Erythroblast (primary cell): ENCODE measurements at regions not wholly inside any gene's neighbourhood (a gene's known extent, or its start where the extent isn't known, plus 50 kb on each side); places are given as distances from the start of the nearest gene placed in this dataset.

ENCODE experiments used
- DNase-seq, 2 experiments: peaks; one replicate each; lab custom pipeline; 2025; lab: John Stamatoyannopoulos, UW
- GATA1 ChIP-seq: IDR thresholded peaks from 2 replicates; pipeline ENCODE4 v1.6.1; 2011; ENCODE audit warnings: low read depth, mild to moderate bottlenecking, control low read depth, low read length, moderate library complexity
- POLR2A ChIP-seq: IDR thresholded peaks from 2 replicates; pipeline ENCODE4 v1.6.1; 2011; ENCODE audit warnings: mild to moderate bottlenecking, low read length

- TF ChIP-seq GATA1 = no peak
- DNase-seq = no peak
Observed at GRCh38 chr21:41597227-41597626, 89.3 kb upstream of the TMPRSS2 start.

DNA sequence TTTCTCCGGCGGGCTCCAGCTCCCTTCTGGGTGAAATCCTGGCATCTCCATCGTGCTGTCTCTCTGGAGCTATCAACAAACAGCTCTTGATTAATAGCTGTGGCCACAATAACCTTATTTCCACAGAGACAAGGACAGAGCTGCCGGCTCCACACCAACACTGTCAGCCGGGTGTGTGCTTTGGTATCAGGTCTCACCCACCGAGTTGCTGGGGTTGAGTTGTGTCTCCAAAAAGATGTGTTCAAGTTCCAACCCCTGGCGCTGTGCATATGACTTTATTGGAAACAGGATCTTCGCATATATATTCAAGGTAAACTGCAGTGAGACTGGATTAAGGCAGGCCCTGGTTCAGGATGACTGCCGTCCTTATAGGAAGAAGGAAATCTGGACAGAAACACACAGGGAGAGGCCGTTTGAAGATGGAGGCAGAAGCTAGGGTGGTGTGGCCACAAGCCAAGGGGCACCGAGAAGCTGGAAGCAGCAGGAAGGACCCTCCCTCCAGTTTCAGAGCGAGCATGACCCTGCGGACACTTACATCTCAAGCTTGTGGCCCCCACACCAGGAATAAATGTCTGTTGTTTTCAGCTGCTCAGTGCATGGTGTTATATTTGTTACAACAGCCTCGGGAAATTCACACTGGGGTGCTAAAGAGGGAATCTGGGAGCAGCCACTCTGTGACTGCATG lies 88.4 kb upstream of the TMPRSS2 start:
- no peak for DNase-seq
- TF ChIP-seq GATA1 = no peak
- no peak for TF ChIP-seq POLR2A

- TF ChIP-seq GATA1 (no peak), POLR2A (no peak)
Observed at GRCh38 chr21:41594268-41594667, 86.3 kb upstream of the TMPRSS2 start.

DNA sequence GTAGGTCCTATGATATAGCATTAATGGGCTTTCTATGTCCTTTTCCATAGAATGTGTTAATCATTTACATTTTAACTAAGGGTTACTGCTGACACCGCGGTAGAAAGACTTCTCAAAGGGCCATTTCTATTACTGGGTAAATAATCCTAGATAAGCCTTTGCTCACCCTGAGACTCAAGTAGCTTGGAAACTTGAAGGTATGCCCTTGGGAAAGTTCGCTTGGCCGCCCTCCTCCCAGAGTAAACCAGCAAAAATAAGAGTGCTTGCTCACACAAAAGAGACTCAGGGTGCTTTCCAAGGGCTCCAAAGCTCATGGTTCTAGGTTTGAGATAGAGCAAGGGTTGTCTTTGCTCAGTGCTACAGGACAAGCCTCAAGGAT lies 85.8 kb upstream of the TMPRSS2 start:
- no peak for DNase-seq
- TF ChIP-seq POLR2A (no peak), GATA1 (no peak)

More at GRCh38 chr21:41594268-41594667, 86.3 kb upstream of the TMPRSS2 start:
- DNase-seq = no peak

GRCh38 chr21:41593051-41593759 lies 85.2 kb upstream of the TMPRSS2 start:
- DNase-seq = no peak
- TF ChIP-seq POLR2A = no peak
- no peak for TF ChIP-seq GATA1

GRCh38 chr21:41589620-41590175 lies 81.7 kb upstream of the TMPRSS2 start:
- DNase-seq = no peak
- TF ChIP-seq GATA1 (no peak), POLR2A (no peak)

DNA sequence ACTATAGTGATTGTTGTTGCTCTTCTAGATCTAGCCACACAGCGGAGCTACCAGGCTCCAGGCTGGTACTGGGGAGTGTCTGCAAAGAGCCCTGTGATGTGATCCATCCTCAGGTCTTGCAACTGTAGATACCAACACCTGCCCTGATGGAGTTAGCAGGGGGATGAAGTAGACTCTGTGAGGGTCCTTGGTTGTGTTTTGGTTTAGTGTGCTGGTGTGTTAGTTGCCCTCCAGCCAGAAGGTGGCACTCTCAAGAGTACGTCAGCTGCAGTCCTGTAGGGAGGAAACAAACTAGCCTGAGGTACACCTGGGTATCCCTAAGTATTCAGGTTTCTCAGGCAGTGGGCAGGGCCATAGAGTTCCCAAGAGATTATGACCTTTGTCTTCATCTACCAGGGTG lies 81.2 kb upstream of the TMPRSS2 start:
- no peak for DNase-seq
- TF ChIP-seq POLR2A = no peak
- no peak for TF ChIP-seq GATA1

DNA sequence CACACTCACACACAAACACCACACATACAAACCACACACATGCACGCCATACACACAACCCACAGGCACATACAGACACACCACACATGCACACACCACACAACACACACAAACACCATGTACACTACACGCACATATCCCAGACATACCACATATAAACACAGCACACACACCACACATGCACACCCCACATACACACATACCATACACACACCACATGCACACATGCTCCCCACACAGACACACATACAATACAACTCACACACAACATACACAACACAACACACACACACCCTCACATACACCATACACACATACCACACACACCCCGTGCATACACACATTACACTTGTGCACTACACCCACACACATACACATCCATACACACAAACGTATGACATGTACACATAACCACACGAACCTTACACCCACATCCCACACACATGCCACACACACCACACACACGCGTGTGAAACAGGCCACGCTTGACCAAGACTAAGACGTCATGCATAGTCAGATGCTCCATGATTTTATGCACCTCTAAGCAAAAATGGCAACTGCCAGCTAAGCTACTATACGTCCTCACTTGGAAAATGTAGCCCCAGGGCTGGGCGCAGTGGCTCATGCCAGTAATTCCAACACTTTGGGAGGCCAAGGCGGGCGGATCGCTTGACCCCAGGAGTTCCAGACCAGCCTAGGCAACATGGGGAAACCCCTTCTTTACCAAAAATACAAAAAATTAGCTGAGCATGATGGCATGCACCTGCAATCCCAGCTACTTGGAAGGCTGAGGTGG lies 77.4 kb upstream of the TMPRSS2 start:
- no peak for DNase-seq
- TF ChIP-seq POLR2A (no peak), GATA1 (no peak)

GRCh38 chr21:41584603-41585176 lies 76.7 kb upstream of the TMPRSS2 start:
- peak in 1 of 2 experiments; percentile 7 for DNase-seq
- TF ChIP-seq GATA1 = no peak

- no peak for DNase-seq
- no peak for TF ChIP-seq GATA1
- no peak for TF ChIP-seq POLR2A
Observed at GRCh38 chr21:41583274-41583790, 75.4 kb upstream of the TMPRSS2 start.

DNA sequence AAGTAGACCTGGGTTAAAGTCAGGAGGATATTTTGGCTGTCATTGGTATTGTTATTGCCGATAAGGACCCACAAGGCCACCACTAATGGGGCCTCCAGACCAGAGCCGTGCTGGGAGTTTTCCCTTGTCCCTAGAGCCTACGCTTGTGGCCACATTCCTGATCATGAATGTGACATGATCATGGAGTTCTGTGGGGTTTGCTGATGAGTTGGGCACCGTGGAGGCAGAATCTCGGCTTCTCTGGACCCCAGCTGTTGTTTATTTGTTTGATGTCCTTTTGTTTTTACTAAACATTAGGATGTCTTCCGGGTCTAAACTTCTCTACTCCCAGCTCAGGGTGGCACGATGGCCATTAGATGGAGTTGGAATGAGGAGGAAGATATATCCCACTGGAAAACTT lies 74.9 kb upstream of the TMPRSS2 start:
- TF ChIP-seq POLR2A (no peak), GATA1 (no peak)
- no peak for DNase-seq

- DNase-seq = no peak
- TF ChIP-seq POLR2A (no peak), GATA1 (no peak)
Observed at GRCh38 chr21:41582298-41582840, 74.4 kb upstream of the TMPRSS2 start.
